WTC11 (cell line): ENCODE measurements at regions not wholly inside any gene's neighbourhood (a gene's known extent, or its start where the extent isn't known, plus 50 kb on each side); places are given as distances from the start of the nearest gene placed in this dataset.

Source experiments
- ATAC-seq: fragments of 200-7000 bp; cut with Tn5 transposase; 2 replicates; pipeline ENCODE4 v1.10.0; 2021; ENCODE audit warnings: mild to moderate bottlenecking, moderate library complexity
- CTCF ChIA-PET: fragments of 300-600 bp; sonication (Branson Sonifier 250); formaldehyde crosslinking; loops from one replicate; lab custom pipeline; 2021; ENCODE audit warnings: antibody characterized with exemption; lab: Charles Lee
- POLR2A ChIA-PET: fragments of 350-600 bp; sonication (Branson Sonifier 250); formaldehyde crosslinking; loops from one replicate; lab custom pipeline; 2021; ENCODE audit warnings: antibody characterized with exemption; lab: Charles Lee
- DNase-seq: peaks from one replicate; pipeline ENCODE4 v3.0.0; 2021; ENCODE audit warnings: low spot score
- H3K27ac Mint-ChIP-seq: 2 replicates; pipeline ENCODE4 v1.8.0; 2021; ENCODE audit warnings: mixed read lengths
- H3K27me3 Mint-ChIP-seq: 2 replicates; pipeline ENCODE4 v1.8.0; 2021; ENCODE audit warnings: low read depth, mild to moderate bottlenecking, moderate library complexity, mixed read lengths
- H3K36me3 Mint-ChIP-seq: 2 replicates; pipeline ENCODE4 v1.8.0; 2021; ENCODE audit warnings: mixed read lengths
- H3K4me1 Mint-ChIP-seq: 2 replicates; pipeline ENCODE4 v1.8.0; 2022; ENCODE audit warnings: mixed read lengths
- H3K4me3 Mint-ChIP-seq: 2 replicates; pipeline ENCODE4 v1.8.0; 2021; ENCODE audit warnings: mild to moderate bottlenecking, moderate library complexity, mixed read lengths
- H3K9me3 Mint-ChIP-seq: 2 replicates; pipeline ENCODE4 v1.8.0; 2021; ENCODE audit warnings: mixed read lengths
- ATF1 ChIP-seq: sonication (generic); formaldehyde crosslinking; IDR thresholded peaks from 2 replicates; pipeline ENCODE4 v1.8.1; 2023; ENCODE audit warnings: mild to moderate bottlenecking, moderate library complexity, missing genetic modification reagents
- CREB1 ChIP-seq: sonication (generic); formaldehyde crosslinking; IDR thresholded peaks from 2 replicates; pipeline ENCODE4 v1.8.0; 2023; ENCODE audit warnings: mild to moderate bottlenecking, missing genetic modification reagents
- ESRRA ChIP-seq: sonication (generic); formaldehyde crosslinking; IDR thresholded peaks from 2 replicates; pipeline ENCODE4 v1.8.1; 2022; ENCODE audit warnings: mild to moderate bottlenecking, missing genetic modification reagents, borderline replicate concordance
- FOXK1 ChIP-seq: sonication (generic); formaldehyde crosslinking; IDR thresholded peaks from 2 replicates; pipeline ENCODE4 v1.8.0; 2022; ENCODE audit warnings: mild to moderate bottlenecking, moderate library complexity, missing genetic modification reagents
- FOXP1 ChIP-seq: sonication (generic); formaldehyde crosslinking; IDR thresholded peaks from 2 replicates; pipeline ENCODE4 v1.8.0; 2022; ENCODE audit warnings: missing genetic modification reagents, mild to moderate bottlenecking, moderate library complexity, borderline replicate concordance
- GABPB1 ChIP-seq: sonication (generic); formaldehyde crosslinking; IDR thresholded peaks from 2 replicates; pipeline ENCODE4 v1.8.1; 2023; ENCODE audit warnings: mild to moderate bottlenecking, missing genetic modification reagents
- IRF2 ChIP-seq: sonication (generic); formaldehyde crosslinking; IDR thresholded peaks from 2 replicates; pipeline ENCODE4 v1.8.0; 2022; ENCODE audit warnings: low read depth, missing genetic modification reagents, borderline replicate concordance
- NFATC4 ChIP-seq: fragments of 250-450 bp; sonication (Bioruptor Pico); IDR thresholded peaks from 2 replicates; pipeline ENCODE4 v1.9.0; 2021; ENCODE audit warnings: mild to moderate bottlenecking
- NR2C2 ChIP-seq: sonication (generic); formaldehyde crosslinking; IDR thresholded peaks from 2 replicates; pipeline ENCODE4 v1.8.0; 2022; ENCODE audit warnings: mild to moderate bottlenecking, missing genetic modification reagents
- SOX15 ChIP-seq: fragments of 250-450 bp; sonication (Bioruptor Pico); IDR thresholded peaks from 2 replicates; pipeline ENCODE4 v1.9.0; 2021; ENCODE audit warnings: mild to moderate bottlenecking
- TCF7 ChIP-seq: sonication (generic); formaldehyde crosslinking; IDR thresholded peaks from 2 replicates; pipeline ENCODE4 v1.8.0; 2022; ENCODE audit warnings: mild to moderate bottlenecking, low read depth, missing genetic modification reagents, moderate library complexity
- TEAD4 ChIP-seq: sonication (generic); formaldehyde crosslinking; IDR thresholded peaks from 2 replicates; pipeline ENCODE4 v1.8.0; 2022; ENCODE audit warnings: mild to moderate bottlenecking, missing genetic modification reagents
- TP53 ChIP-seq: sonication (generic); formaldehyde crosslinking; IDR thresholded peaks from 2 replicates; pipeline ENCODE4 v1.8.1; 2023; ENCODE audit warnings: mild to moderate bottlenecking, missing genetic modification reagents
- ZBTB21 ChIP-seq: sonication (generic); formaldehyde crosslinking; IDR thresholded peaks from 2 replicates; pipeline ENCODE4 v1.8.1; 2023; ENCODE audit warnings: mild to moderate bottlenecking, missing genetic modification reagents, borderline replicate concordance
- ZNF138 ChIP-seq: sonication (generic); formaldehyde crosslinking; conservative IDR thresholded peaks from 2 replicates; pipeline ENCODE4 v1.8.1; 2022; ENCODE audit warnings: mild to moderate bottlenecking, moderate library complexity, missing genetic modification reagents
- ZNF423 ChIP-seq: fragments of 250-450 bp; sonication (Bioruptor Pico); IDR thresholded peaks from 2 replicates; pipeline ENCODE4 v2.1.2; 2022; ENCODE audit warnings: mild to moderate bottlenecking, moderate library complexity
- ZNF671 ChIP-seq: fragments of 250-450 bp; sonication (Bioruptor Pico); IDR thresholded peaks from 2 replicates; pipeline ENCODE4 v1.8.0; 2021; ENCODE audit warnings: mild to moderate bottlenecking
- TF ChIP-seq, protein P1 (sequence below): sonication (generic); formaldehyde crosslinking; IDR thresholded peaks from 2 replicates; pipeline ENCODE4 v1.8.0; 2022; ENCODE audit warnings: mild to moderate bottlenecking, missing genetic modification reagents
- TF ChIP-seq, protein P2 (sequence below): sonication (generic); formaldehyde crosslinking; IDR thresholded peaks from 2 replicates; pipeline ENCODE4 v1.8.0; 2022; ENCODE audit warnings: mild to moderate bottlenecking, missing genetic modification reagents
- TF ChIP-seq, protein P3 (sequence below): fragments of 250-450 bp; sonication (Bioruptor Pico); IDR thresholded peaks from 2 replicates; pipeline ENCODE4 v1.9.0; 2021; ENCODE audit warnings: mild to moderate bottlenecking
- TF ChIP-seq, protein P4 (sequence below): fragments of 250-450 bp; sonication (Bioruptor Pico); IDR thresholded peaks from 2 replicates; pipeline ENCODE4 v1.9.0; 2021; ENCODE audit warnings: mild to moderate bottlenecking
- TF ChIP-seq, protein P5 (sequence below): fragments of 250-450 bp; sonication (Bioruptor Pico); IDR thresholded peaks from 2 replicates; pipeline ENCODE4 v2.1.2; 2022; ENCODE audit warnings: mild to moderate bottlenecking, moderate library complexity
- TF ChIP-seq, protein P6 (sequence below): sonication (generic); formaldehyde crosslinking; IDR thresholded peaks from 2 replicates; pipeline ENCODE4 v1.8.0; 2023; ENCODE audit warnings: missing genetic modification reagents
- TF ChIP-seq, protein P7 (sequence below): sonication (generic); formaldehyde crosslinking; IDR thresholded peaks from 2 replicates; pipeline ENCODE4 v1.8.1; 2023; ENCODE audit warnings: mild to moderate bottlenecking, missing genetic modification reagents, moderate library complexity
- TF ChIP-seq, protein P8 (sequence below): sonication (generic); formaldehyde crosslinking; conservative IDR thresholded peaks from 2 replicates; pipeline ENCODE4 v1.8.1; 2023; ENCODE audit warnings: mild to moderate bottlenecking, low read depth, missing genetic modification reagents, moderate library complexity

DNA sequence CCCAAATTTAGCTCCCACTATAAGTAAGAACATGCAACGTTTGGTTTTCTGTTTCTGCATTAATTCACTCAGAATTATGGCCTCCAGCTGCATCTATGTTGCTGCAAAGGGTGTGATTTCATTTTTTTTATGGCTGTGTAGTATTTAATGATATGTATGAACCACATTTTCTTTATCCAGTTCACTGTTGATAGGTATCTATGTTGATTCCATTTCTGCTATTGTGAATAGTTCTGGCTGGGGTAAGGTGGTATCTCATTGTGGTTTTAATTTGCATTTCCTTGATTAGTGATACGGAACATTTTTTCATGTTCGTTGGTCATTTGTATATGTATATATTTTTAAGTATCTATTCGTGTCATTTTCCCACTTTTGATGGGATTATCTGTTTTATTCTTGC lies 674.3 kb downstream of the NUP35 start:
- no peak for DNase-seq
- TF ChIP-seq IRF2, result no peak
- TF ChIP-seq, all 79 proteins: peak for 0
- no peaks in the 10 kb centered on the region for H3K27me3 Mint-ChIP-seq
- ATAC-seq, result no peak
- POLR2A ChIA-PET, result no interaction called here
- CTCF ChIA-PET, result no interaction called here
- H3K4me3 Mint-ChIP-seq, result no peak overlapping the region
- H3K27ac Mint-ChIP-seq, result no peak overlapping the region
- peaks cover 40% of the 10 kb centered on the region for H3K9me3 Mint-ChIP-seq
- no peaks in the 10 kb centered on the region for H3K4me1 Mint-ChIP-seq
- H3K36me3 Mint-ChIP-seq, result peaks cover 19% of the 10 kb centered on the region

DNA sequence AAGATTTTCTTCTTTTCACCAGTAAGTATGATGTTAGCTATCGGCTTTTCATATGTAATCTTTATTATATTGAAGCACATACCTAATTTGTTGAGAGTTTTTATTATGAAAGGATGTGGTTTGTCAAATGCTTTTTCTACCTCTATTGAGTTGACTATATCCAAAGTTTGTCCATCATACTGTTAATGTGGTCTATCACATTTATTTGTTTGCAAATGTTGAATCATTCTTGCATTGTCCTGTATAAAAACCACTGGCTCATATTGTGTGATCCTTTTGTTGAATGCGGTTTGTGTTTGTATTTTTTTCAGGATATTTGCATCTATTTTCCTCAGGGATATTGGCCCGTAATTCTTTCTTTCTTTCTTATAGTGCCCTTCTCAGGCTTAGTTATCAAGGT lies 675.5 kb downstream of the NUP35 start:
- CTCF ChIA-PET, result no interaction called here
- peaks cover 28% of the 10 kb centered on the region; the same call in 1 of the 2 replicates for H3K9me3 Mint-ChIP-seq
- DNase-seq, result no peak
- no peak for ATAC-seq
- H3K36me3 Mint-ChIP-seq, result peaks cover 13% of the 10 kb centered on the region
- H3K27me3 Mint-ChIP-seq, result no peaks in the 10 kb centered on the region
- TF ChIP-seq NFATC4 (CRISPR knock-in tag) (no peak), TP53 (CRISPR knock-in tag) (no peak), ESRRA (CRISPR knock-in tag) (no peak), ZNF423 (CRISPR knock-in tag) (no peak), ZBTB21 (CRISPR knock-in tag) (no peak), TEAD4 (CRISPR knock-in tag) (no peak), ATF1 (CRISPR knock-in tag) (no peak), SOX15 (no peak), TCF7 (CRISPR knock-in tag) (no peak), FOXP1 (no peak), NR2C2 (CRISPR knock-in tag) (no peak), GABPB1 (CRISPR knock-in tag) (no peak), CREB1 (no peak)
- TF ChIP-seq, protein P1, sequence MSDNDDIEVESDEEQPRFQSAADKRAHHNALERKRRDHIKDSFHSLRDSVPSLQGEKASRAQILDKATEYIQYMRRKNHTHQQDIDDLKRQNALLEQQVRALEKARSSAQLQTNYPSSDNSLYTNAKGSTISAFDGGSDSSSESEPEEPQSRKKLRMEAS (CRISPR knock-in tag), result no peak
- TF ChIP-seq, protein P2, sequence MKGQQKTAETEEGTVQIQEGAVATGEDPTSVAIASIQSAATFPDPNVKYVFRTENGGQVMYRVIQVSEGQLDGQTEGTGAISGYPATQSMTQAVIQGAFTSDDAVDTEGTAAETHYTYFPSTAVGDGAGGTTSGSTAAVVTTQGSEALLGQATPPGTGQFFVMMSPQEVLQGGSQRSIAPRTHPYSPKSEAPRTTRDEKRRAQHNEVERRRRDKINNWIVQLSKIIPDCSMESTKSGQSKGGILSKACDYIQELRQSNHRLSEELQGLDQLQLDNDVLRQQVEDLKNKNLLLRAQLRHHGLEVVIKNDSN (CRISPR knock-in tag), result no peak
- TF ChIP-seq, protein P3, sequence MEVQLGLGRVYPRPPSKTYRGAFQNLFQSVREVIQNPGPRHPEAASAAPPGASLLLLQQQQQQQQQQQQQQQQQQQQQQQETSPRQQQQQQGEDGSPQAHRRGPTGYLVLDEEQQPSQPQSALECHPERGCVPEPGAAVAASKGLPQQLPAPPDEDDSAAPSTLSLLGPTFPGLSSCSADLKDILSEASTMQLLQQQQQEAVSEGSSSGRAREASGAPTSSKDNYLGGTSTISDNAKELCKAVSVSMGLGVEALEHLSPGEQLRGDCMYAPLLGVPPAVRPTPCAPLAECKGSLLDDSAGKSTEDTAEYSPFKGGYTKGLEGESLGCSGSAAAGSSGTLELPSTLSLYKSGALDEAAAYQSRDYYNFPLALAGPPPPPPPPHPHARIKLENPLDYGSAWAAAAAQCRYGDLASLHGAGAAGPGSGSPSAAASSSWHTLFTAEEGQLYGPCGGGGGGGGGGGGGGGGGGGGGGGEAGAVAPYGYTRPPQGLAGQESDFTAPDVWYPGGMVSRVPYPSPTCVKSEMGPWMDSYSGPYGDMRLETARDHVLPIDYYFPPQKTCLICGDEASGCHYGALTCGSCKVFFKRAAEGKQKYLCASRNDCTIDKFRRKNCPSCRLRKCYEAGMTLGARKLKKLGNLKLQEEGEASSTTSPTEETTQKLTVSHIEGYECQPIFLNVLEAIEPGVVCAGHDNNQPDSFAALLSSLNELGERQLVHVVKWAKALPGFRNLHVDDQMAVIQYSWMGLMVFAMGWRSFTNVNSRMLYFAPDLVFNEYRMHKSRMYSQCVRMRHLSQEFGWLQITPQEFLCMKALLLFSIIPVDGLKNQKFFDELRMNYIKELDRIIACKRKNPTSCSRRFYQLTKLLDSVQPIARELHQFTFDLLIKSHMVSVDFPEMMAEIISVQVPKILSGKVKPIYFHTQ, result no peak
- TF ChIP-seq, protein P4, sequence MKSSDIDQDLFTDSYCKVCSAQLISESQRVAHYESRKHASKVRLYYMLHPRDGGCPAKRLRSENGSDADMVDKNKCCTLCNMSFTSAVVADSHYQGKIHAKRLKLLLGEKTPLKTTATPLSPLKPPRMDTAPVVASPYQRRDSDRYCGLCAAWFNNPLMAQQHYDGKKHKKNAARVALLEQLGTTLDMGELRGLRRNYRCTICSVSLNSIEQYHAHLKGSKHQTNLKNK (CRISPR knock-in tag), result no peak
- TF ChIP-seq, all 79 proteins: peak for 0
- no peaks in the 10 kb centered on the region for H3K4me1 Mint-ChIP-seq
- POLR2A ChIA-PET, result no interaction called here
- H3K27ac Mint-ChIP-seq, result no peak overlapping the region
- H3K4me3 Mint-ChIP-seq, result no peak overlapping the region

DNA sequence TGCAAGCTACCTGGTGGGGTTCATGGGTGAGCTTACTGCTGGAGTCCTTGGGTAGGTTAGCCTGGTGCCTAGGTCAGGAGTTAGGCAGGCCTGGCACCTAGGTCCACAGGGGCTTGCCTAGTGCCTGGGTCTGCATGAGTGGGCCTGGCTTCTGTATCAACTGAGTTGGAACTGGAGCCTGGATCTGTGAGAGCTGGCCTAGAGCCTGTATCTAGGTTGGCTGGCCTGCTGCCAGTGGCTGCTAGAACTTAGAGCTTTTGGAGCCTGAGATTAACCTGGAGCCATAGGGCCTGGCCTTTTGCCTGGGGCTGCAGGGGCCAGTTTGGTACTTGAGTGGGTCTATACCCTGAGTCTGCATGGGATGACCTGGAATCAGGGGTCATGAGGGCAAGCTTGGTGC lies 679.4 kb downstream of the NUP35 start:
- H3K9me3 Mint-ChIP-seq, result peaks cover 23% of the 10 kb centered on the region; the same call in 1 of the 2 replicates
- ATAC-seq, result no peak
- ChIA-PET CTCF (no interaction called here), POLR2A (no interaction called here)
- H3K36me3 Mint-ChIP-seq, result peaks cover 9% of the 10 kb centered on the region
- no peaks in the 10 kb centered on the region for H3K4me1 Mint-ChIP-seq
- no peak overlapping the region for H3K27ac Mint-ChIP-seq
- H3K27me3 Mint-ChIP-seq, result no peaks in the 10 kb centered on the region
- H3K4me3 Mint-ChIP-seq, result no peak overlapping the region
- DNase-seq, result no peak
- no peak for TF ChIP-seq ZNF423 (CRISPR knock-in tag)
- TF ChIP-seq ZNF138 (CRISPR knock-in tag), result no peak
- TF ChIP-seq, protein P5, sequence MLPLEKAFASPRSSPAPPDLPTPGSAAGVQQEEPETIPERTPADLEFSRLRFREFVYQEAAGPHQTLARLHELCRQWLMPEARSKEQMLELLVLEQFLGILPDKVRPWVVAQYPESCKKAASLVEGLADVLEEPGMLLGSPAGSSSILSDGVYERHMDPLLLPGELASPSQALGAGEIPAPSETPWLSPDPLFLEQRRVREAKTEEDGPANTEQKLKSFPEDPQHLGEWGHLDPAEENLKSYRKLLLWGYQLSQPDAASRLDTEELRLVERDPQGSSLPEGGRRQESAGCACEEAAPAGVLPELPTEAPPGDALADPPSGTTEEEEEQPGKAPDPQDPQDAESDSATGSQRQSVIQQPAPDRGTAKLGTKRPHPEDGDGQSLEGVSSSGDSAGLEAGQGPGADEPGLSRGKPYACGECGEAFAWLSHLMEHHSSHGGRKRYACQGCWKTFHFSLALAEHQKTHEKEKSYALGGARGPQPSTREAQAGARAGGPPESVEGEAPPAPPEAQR (CRISPR knock-in tag), result no peak
- TF ChIP-seq, protein P6, sequence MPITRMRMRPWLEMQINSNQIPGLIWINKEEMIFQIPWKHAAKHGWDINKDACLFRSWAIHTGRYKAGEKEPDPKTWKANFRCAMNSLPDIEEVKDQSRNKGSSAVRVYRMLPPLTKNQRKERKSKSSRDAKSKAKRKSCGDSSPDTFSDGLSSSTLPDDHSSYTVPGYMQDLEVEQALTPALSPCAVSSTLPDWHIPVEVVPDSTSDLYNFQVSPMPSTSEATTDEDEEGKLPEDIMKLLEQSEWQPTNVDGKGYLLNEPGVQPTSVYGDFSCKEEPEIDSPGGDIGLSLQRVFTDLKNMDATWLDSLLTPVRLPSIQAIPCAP (CRISPR knock-in tag), result no peak
- TF ChIP-seq ZBTB21 (CRISPR knock-in tag), result no peak
- TF ChIP-seq, protein P7, sequence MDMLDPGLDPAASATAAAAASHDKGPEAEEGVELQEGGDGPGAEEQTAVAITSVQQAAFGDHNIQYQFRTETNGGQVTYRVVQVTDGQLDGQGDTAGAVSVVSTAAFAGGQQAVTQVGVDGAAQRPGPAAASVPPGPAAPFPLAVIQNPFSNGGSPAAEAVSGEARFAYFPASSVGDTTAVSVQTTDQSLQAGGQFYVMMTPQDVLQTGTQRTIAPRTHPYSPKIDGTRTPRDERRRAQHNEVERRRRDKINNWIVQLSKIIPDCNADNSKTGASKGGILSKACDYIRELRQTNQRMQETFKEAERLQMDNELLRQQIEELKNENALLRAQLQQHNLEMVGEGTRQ (CRISPR knock-in tag), result no peak
- no peak for TF ChIP-seq ZNF671 (CRISPR knock-in tag)
- TF ChIP-seq, protein P8, sequence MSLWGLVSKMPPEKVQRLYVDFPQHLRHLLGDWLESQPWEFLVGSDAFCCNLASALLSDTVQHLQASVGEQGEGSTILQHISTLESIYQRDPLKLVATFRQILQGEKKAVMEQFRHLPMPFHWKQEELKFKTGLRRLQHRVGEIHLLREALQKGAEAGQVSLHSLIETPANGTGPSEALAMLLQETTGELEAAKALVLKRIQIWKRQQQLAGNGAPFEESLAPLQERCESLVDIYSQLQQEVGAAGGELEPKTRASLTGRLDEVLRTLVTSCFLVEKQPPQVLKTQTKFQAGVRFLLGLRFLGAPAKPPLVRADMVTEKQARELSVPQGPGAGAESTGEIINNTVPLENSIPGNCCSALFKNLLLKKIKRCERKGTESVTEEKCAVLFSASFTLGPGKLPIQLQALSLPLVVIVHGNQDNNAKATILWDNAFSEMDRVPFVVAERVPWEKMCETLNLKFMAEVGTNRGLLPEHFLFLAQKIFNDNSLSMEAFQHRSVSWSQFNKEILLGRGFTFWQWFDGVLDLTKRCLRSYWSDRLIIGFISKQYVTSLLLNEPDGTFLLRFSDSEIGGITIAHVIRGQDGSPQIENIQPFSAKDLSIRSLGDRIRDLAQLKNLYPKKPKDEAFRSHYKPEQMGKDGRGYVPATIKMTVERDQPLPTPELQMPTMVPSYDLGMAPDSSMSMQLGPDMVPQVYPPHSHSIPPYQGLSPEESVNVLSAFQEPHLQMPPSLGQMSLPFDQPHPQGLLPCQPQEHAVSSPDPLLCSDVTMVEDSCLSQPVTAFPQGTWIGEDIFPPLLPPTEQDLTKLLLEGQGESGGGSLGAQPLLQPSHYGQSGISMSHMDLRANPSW (CRISPR knock-in tag), result no peak
- TF ChIP-seq FOXK1 (CRISPR knock-in tag), result no peak
